ENCODE measurements at regions not wholly inside any gene's neighbourhood (a gene's known extent, or its start where the extent isn't known, plus 50 kb on each side); places are given as distances from the start of the nearest gene placed in this dataset.

DNA sequence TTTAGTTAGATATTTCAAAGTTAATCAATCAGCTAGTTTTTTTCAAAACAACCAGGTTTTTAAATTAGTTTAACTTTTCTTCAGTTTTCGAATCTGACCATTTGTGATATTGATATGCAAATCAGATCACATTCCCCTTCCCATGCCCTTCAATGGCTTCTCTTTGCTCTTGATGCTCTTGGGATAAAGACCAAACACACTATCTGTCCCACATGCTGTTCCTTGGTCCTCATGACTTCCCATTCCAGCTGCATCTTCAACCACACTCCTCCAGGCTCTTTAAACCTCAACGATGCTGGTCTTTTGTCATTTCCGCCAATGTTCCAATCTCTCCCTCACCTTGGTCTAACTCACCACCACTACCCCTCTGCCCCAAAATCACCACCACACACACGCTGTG, 285.8 kb downstream of the LMX1A start:
- TF ChIP-seq, protein P1, sequence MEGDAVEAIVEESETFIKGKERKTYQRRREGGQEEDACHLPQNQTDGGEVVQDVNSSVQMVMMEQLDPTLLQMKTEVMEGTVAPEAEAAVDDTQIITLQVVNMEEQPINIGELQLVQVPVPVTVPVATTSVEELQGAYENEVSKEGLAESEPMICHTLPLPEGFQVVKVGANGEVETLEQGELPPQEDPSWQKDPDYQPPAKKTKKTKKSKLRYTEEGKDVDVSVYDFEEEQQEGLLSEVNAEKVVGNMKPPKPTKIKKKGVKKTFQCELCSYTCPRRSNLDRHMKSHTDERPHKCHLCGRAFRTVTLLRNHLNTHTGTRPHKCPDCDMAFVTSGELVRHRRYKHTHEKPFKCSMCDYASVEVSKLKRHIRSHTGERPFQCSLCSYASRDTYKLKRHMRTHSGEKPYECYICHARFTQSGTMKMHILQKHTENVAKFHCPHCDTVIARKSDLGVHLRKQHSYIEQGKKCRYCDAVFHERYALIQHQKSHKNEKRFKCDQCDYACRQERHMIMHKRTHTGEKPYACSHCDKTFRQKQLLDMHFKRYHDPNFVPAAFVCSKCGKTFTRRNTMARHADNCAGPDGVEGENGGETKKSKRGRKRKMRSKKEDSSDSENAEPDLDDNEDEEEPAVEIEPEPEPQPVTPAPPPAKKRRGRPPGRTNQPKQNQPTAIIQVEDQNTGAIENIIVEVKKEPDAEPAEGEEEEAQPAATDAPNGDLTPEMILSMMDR (IDR thresholded peaks at IDR 0.05 in 2 of 3, conservative IDR thresholded peaks at IDR 0.05 in 1 of 3; ENCODE audit: borderline replicate concordance in 1 of 3, insufficient read depth in 1 of 3, low read depth in 2 of 3, low read length in 2 of 3) = no peak
- TF ChIP-seq SP1 (IDR thresholded peaks at IDR 0.05; ENCODE audit: low read depth) (no peak), POLR2AphosphoS5 (IDR thresholded peaks at IDR 0.05; ENCODE audit: low read depth, low read length) (no peak), EZH2phosphoT487 (IDR thresholded peaks at IDR 0.05; ENCODE audit: borderline replicate concordance) (no peak), EZH2 (IDR thresholded peaks at IDR 0.05) (no peak), ELF1 (IDR thresholded peaks at IDR 0.05; ENCODE audit: borderline replicate concordance, low read depth) (no peak), JUND (IDR thresholded peaks at IDR 0.05) (no peak), POLR2A (IDR thresholded peaks at IDR 0.05; ENCODE audit: borderline replicate concordance, extremely low read depth, insufficient read depth, insufficient read length) (no peak), REST (IDR thresholded peaks at IDR 0.05; ENCODE audit: low read depth) (no peak), ZNF274 (IDR thresholded peaks at IDR 0.05; ENCODE audit: low read depth, low read length) (no peak), SIN3A (IDR thresholded peaks at IDR 0.05; ENCODE audit: low read depth) (no peak), CEBPB (IDR thresholded peaks at IDR 0.05; ENCODE audit: low read depth) (no peak)

All from HCT116 (cell line).